Erythroblast (primary cell): ENCODE measurements at regions not wholly inside any gene's neighbourhood (a gene's known extent, or its start where the extent isn't known, plus 50 kb on each side); places are given as distances from the start of the nearest gene placed in this dataset.
"Not testable (repeated sequence)": the region's sequence is repeated elsewhere in the genome, so short reads cannot be mapped to it uniquely, and the experiment has no call there.

Source experiments
- GATA1 ChIP-seq: IDR thresholded peaks from 2 replicates; pipeline ENCODE4 v1.6.1; 2011; ENCODE audit warnings: low read depth, mild to moderate bottlenecking, control low read depth, low read length, moderate library complexity
- POLR2A ChIP-seq: IDR thresholded peaks from 2 replicates; pipeline ENCODE4 v1.6.1; 2011; ENCODE audit warnings: mild to moderate bottlenecking, low read length

DNA sequence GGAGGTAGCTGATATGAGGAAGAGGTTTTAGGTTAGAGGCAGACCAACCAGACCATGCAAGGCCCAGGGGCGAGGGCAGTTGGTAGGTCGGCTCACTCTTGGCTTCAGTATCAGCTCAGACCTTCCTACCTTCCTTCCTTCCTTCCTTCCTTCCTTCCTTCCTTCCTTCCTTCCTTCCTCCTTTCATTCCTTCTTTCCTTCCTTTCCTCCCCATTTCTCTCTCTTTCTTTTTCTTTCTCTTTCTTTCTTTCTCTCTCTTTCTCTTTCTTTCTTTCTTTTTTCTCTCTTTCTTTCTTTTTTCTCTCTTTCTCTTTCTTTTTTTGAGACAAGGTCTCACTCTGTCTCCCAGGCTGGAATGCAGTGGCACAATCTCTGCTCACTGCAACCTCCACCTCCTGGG lies 89.1 kb downstream of the MAB21L3 start:
- TF ChIP-seq GATA1, POLR2A: not testable (repeated sequence)
